A549 (cell line): ENCODE measurements at regions not wholly inside any gene's neighbourhood (a gene's known extent, or its start where the extent isn't known, plus 50 kb on each side); places are given as distances from the start of the nearest gene placed in this dataset.
A peak's percentile ranks its signal among the peaks of the same experiment; 100 is the strongest.

Experiments
- ATAC-seq, 2 experiments: fragments of 200-7000 bp in 1 of 2; fragments of >200 bp in 1 of 2; cut with Nextera tagmentation in 1 of 2; cut with Tn5 transposase in 1 of 2; 3 replicates each; pipeline versions ENCODE4 v1.8.0 to v1.9.1; 2018 to 2020; ENCODE audit warnings: mild to moderate bottlenecking in 1 of 2, moderate library complexity in 1 of 2
- CTCF ChIA-PET: fragments of 300-600 bp; sonication (Branson Sonifier 250); formaldehyde crosslinking; extraction: SDS; loops from one replicate; lab custom pipeline; 2021; ENCODE audit warnings: antibody characterized with exemption, inconsistent platforms; lab: Yijun Ruan, JAX
- POLR2A ChIA-PET: fragments of 350-600 bp; formaldehyde crosslinking; extraction: SDS; loops from one replicate; lab custom pipeline; 2021; ENCODE audit warnings: antibody characterized with exemption, inconsistent platforms; lab: Yijun Ruan, JAX
- DNase-seq, 2 experiments: peaks; one replicate each; pipeline versions ENCODE4 v3.0.0 to v3.0.0-alpha.2; 2011 to 2016; ENCODE audit warnings: low read depth in 1 of 2, low spot score in 1 of 2
- FAIRE-seq: peaks from 2 replicates; lab custom pipeline; 2011; peaks lifted over from hg19 to GRCh38; lab: Jason Lieb, UNC
- H3K27ac ChIP-seq, 2 experiments: fragments of >200 bp; sonication (Bioruptor Twin); formaldehyde crosslinking; 3 replicates each; pipeline ENCODE4 v1.5.1; 2016 to 2017
- H3K4me1 ChIP-seq: fragments of >200 bp; sonication (Bioruptor Twin); formaldehyde crosslinking; 3 replicates; pipeline ENCODE4 v1.6.1; 2016
- H3K4me2 ChIP-seq: fragments of >200 bp; sonication (Bioruptor Twin); formaldehyde crosslinking; 3 replicates; pipeline ENCODE4 v1.6.1; 2016
- H3K4me3 ChIP-seq: fragments of >200 bp; sonication (Bioruptor Twin); formaldehyde crosslinking; 3 replicates; pipeline ENCODE4 v1.5.1; 2016
- H3K9me3 ChIP-seq: fragments of >200 bp; sonication (Bioruptor Twin); formaldehyde crosslinking; 3 replicates; pipeline ENCODE4 v1.6.1; 2016
- CBX8 ChIP-seq: fragments of 200-600 bp; sonication (generic); IDR thresholded peaks from 2 replicates; pipeline ENCODE4 v1.6.1; 2016
- CHD2 ChIP-seq: fragments of 150-350 bp; IDR thresholded peaks from 2 replicates; pipeline ENCODE4 v1.6.1; 2014; ENCODE audit warnings: low read length; ENCODE audit not compliant: partially characterized antibody
- CHD4 ChIP-seq: fragments of 200-600 bp; sonication (generic); IDR thresholded peaks from 2 replicates; pipeline ENCODE4 v1.6.1; 2016; ENCODE audit warnings: antibody characterized with exemption, mild to moderate bottlenecking, borderline replicate concordance
- ESRRA ChIP-seq: fragments of 150-350 bp; IDR thresholded peaks from 2 replicates; pipeline ENCODE4 v1.6.1; 2014; ENCODE audit warnings: mild to moderate bottlenecking, low read length, borderline replicate concordance
- FOSL2 ChIP-seq, 2 experiments: fragments of 450-650 bp in 1 of 2; fragments of >200 bp in 1 of 2; sonication (Bioruptor Twin) in 1 of 2; formaldehyde crosslinking; IDR thresholded peaks; 2 replicates each; pipeline versions ENCODE4 v1.5.0 to v1.6.1; 2016 to 2020; ENCODE audit warnings: mild to moderate bottlenecking in 1 of 2, moderate library complexity in 1 of 2
- FOXS1 ChIP-seq: fragments of 250-450 bp; sonication (Bioruptor Pico); IDR thresholded peaks from 2 replicates; pipeline ENCODE4 v1.5.0; 2020; ENCODE audit warnings: mild to moderate bottlenecking, moderate library complexity
- GATA3 ChIP-seq: IDR thresholded peaks from 2 replicates; pipeline ENCODE4 v1.6.1; 2012; ENCODE audit warnings: borderline replicate concordance
- HOXB13 ChIP-seq: fragments of 250-450 bp; sonication (Bioruptor Pico); IDR thresholded peaks from 2 replicates; pipeline ENCODE4 v1.5.0; 2020; ENCODE audit warnings: low read depth, mild to moderate bottlenecking, moderate library complexity
- HOXB5 ChIP-seq: fragments of 250-450 bp; sonication (Bioruptor Pico); IDR thresholded peaks from 2 replicates; pipeline ENCODE4 v1.5.0; 2020; ENCODE audit warnings: mild to moderate bottlenecking, moderate library complexity
- JUN ChIP-seq, 2 experiments: fragments of >200 bp; sonication (Bioruptor Twin); formaldehyde crosslinking; IDR thresholded peaks; 2 replicates in 1 of 2; 3 replicates in 1 of 2; pipeline ENCODE4 v1.6.1; 2016 to 2017
- KDM1A ChIP-seq: fragments of 200-600 bp; sonication (generic); IDR thresholded peaks from 2 replicates; pipeline ENCODE4 v1.6.1; 2016; ENCODE audit warnings: low read depth, mild to moderate bottlenecking
- MAFK ChIP-seq: fragments of 450-650 bp; IDR thresholded peaks from 2 replicates; pipeline ENCODE4 v1.6.1; 2014; ENCODE audit not compliant: partially characterized antibody
- MAZ ChIP-seq: fragments of 150-350 bp; IDR thresholded peaks from 2 replicates; pipeline ENCODE4 v1.6.1; 2014; ENCODE audit warnings: antibody characterized with exemption, low read depth, low read length, borderline replicate concordance
- RARB ChIP-seq: fragments of 250-450 bp; sonication (Bioruptor Pico); IDR thresholded peaks from 2 replicates; pipeline ENCODE4 v1.8.0; 2021; ENCODE audit warnings: mild to moderate bottlenecking, moderate library complexity
- RCOR1 ChIP-seq: fragments of 150-350 bp; IDR thresholded peaks from 2 replicates; pipeline ENCODE4 v1.6.1; 2014; ENCODE audit warnings: antibody characterized with exemption, low read length, low read depth
- SMC3 ChIP-seq: fragments of >200 bp; sonication (Bioruptor Twin); formaldehyde crosslinking; IDR thresholded peaks from 3 replicates; pipeline ENCODE4 v1.6.1; 2018; ENCODE audit warnings: inconsistent platforms
- SREBF2 ChIP-seq: fragments of 450-650 bp; IDR thresholded peaks from 2 replicates; pipeline ENCODE4 v1.6.1; 2014; ENCODE audit warnings: mild to moderate bottlenecking, moderate library complexity
- TFCP2L1 ChIP-seq: fragments of 250-450 bp; sonication (Bioruptor Pico); IDR thresholded peaks from 2 replicates; pipeline ENCODE4 v1.5.0; 2021; ENCODE audit warnings: mild to moderate bottlenecking
- ZFP36 ChIP-seq: fragments of 450-650 bp; IDR thresholded peaks from 2 replicates; pipeline ENCODE4 v1.6.1; 2014; ENCODE audit warnings: borderline replicate concordance; ENCODE audit not compliant: partially characterized antibody
- WGBS: methylation state at CpG from one replicate; pipeline ENCODE4 v1.1.6; 2017; ENCODE audit errors: missing lambda C conversion rate; 5-methylcytosine and 5-hydroxymethylcytosine counted together
- TF ChIP-seq, protein P1 (sequence below): fragments of 450-650 bp; IDR thresholded peaks from 2 replicates; pipeline ENCODE4 v1.6.1; 2014; ENCODE audit warnings: antibody characterized with exemption
- TF ChIP-seq, protein P2 (sequence below): IDR thresholded peaks from 2 replicates; pipeline ENCODE4 v1.6.1; 2012; ENCODE audit warnings: low read depth, borderline replicate concordance

DNA sequence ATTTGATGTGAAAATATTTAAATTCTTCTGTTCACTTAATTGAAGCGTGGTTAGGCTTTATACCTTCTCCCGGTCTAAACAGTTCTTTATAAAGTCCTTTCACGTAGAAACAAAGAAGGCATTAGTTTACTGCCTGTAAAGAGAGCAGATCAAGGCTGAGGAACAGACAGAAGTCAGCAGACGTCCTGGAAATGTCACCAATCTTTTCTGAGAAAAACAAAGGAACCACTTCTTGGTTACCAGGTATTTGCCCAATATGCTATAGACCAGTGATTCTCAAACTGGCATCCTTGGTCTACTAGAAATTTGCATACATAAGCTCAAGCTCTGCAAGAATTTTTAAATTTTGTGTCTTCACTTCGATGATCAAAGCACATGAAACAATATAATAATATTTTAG is 89.2 kb upstream of the STK17B start (continued):
- TF ChIP-seq, protein P1, sequence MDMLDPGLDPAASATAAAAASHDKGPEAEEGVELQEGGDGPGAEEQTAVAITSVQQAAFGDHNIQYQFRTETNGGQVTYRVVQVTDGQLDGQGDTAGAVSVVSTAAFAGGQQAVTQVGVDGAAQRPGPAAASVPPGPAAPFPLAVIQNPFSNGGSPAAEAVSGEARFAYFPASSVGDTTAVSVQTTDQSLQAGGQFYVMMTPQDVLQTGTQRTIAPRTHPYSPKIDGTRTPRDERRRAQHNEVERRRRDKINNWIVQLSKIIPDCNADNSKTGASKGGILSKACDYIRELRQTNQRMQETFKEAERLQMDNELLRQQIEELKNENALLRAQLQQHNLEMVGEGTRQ, result no peak
- no peak for TF ChIP-seq FOSL2 (IDR thresholded peaks at IDR 0.05)
- no peak for TF ChIP-seq FOSL2 (CRISPR knock-in tag; IDR thresholded peaks at IDR 0.05)
- TF ChIP-seq GATA3, result no peak
- TF ChIP-seq KDM1A, result no peak

DNA sequence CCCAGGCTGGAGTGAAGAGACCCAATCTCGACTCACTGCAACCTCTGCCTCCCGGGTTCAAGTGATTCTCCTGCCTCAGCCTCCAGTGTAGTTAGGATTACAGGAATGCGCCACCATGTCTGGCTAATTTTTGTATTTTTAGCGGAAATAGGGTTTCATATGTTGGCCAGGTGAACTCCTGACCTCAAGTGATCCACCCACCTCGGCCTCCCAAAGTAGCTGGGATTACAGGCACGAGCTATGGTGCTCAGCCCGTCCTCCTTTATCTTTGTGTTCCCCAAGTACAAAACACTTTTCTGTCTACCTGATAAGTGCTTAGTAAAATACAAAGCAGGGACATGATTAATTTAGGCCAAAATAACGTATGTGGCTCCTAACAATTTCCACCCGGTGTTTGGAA is 91.2 kb upstream of the STK17B start:
- no peak for ATAC-seq
- H3K9me3 ChIP-seq, result no peaks in the 10 kb centered on the region
- peaks cover 32% of the 10 kb centered on the region for H3K4me1 ChIP-seq

DNA sequence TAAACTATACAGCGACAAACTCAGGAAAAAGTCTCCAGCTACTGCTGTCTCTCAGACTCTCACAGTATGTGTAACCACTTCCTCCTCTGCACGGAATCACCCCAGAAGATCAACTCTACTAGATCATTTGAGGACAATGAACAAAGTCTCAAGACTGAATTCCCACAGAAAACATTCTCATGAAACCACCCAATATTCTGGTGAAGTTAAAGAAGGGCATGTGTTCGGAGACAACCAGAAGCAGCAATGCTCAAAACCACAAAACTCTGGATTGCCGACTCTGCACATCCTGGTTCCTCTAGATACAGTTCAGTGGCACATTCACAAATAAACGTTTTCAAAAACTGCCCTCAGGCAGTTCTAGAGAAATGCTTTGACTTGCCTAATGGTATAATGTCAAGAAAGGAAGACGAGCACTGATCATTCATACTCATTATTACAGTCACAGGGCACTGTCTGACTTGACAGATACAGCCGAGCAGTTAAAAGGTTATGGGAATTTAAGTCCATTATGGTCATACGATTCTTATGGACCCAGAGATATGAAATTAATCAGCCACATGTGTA is 91.9 kb upstream of the STK17B start:
- Histone ChIP-seq H3K4me1 (peaks cover 32% of the 10 kb centered on the region), H3K4me3 (no peak overlapping the region), H3K9me3 (no peaks in the 10 kb centered on the region), H3K4me2 (no peak overlapping the region), H3K27ac (peak overlapping the region; percentile 1 to 21; a peak in 1 of 6 replicates)
- ATAC-seq (no peak), FAIRE-seq (no peak), DNase-seq (no peak)
- ChIA-PET POLR2A (no interaction called here), CTCF (interaction anchor here (1.0 kb wide), 1 partner anchor 23 kb away, joined by 3 read pairs; no protein-coding TSS in a partner anchor)
- TF ChIP-seq MAFK (peak; percentile 64), SREBF2 (no peak)
- WGBS, result 69% methylated on average over 8 of the region's 8 CpGs

More for the DNA sequence above, 91.2 kb upstream of the STK17B start:
- Histone ChIP-seq H3K4me2 (no peak overlapping the region), H3K4me3 (no peak overlapping the region), H3K27ac (peak overlapping the region in 1 of 2 experiments; percentile 1; a peak in 1 of 6 replicates)
- TF ChIP-seq CHD2 (no peak), RCOR1 (no peak), MAZ (no peak), HOXB5 (no peak), SREBF2 (no peak), GATA3 (no peak), ZFP36 (no peak), SMC3 (no peak), RARB (CRISPR knock-in tag) (no peak), FOXS1 (CRISPR knock-in tag) (no peak), CBX8 (no peak), ESRRA (no peak), HOXB13 (CRISPR knock-in tag) (no peak), TFCP2L1 (CRISPR knock-in tag) (no peak)
- TF ChIP-seq, protein P2, sequence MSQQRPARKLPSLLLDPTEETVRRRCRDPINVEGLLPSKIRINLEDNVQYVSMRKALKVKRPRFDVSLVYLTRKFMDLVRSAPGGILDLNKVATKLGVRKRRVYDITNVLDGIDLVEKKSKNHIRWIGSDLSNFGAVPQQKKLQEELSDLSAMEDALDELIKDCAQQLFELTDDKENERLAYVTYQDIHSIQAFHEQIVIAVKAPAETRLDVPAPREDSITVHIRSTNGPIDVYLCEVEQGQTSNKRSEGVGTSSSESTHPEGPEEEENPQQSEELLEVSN, result no peak
- ChIA-PET CTCF (interaction anchor here (1.0 kb wide), 1 partner anchor 24 kb away, joined by 3 read pairs; no protein-coding TSS in a partner anchor), POLR2A (no interaction called here)
- FAIRE-seq, result no peak
- no peak for DNase-seq
- 89% methylated on average over 9 of the region's 9 CpGs for WGBS

DNA sequence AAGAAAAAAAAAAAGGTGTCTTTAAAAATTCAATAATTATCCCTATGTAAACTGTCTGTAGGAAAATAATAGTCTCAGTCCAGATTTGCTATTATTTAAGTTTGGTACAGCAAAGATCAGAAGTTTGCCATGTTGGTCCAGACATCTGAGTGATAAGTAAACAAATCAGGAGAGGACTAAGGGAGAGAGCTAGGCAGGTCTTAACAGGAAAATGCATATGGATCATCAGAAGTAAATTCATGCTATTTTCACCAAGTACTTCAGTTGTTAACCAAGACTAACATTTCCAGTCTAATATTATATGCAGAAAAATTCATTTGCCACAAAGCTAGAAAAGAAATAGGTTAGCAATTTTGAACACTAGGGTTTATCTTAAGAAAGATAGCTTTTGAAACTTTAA is 95.0 kb upstream of the STK17B start:
- DNase-seq, result no peak
- Histone ChIP-seq H3K27ac (no peak overlapping the region; a peak in 1 of 6 replicates), H3K4me2 (no peak overlapping the region)
- no peak for ATAC-seq
- ChIA-PET CTCF (interaction anchor here (0.8 kb wide), 1 partner anchor 45 kb away, joined by 3 read pairs; no protein-coding TSS in a partner anchor), POLR2A (no interaction called here)
- no peak for FAIRE-seq
- no peak for TF ChIP-seq RCOR1
- no peak for TF ChIP-seq FOXS1 (CRISPR knock-in tag)
- TF ChIP-seq CHD4, result no peak
- no peak for TF ChIP-seq JUN (IDR thresholded peaks at IDR 0.05)
- TF ChIP-seq, all 56 proteins: peak for 0
- H3K4me1 ChIP-seq, result peaks cover 21% of the 10 kb centered on the region; the same call in 2 of the 3 replicates
- H3K4me3 ChIP-seq, result no peak overlapping the region
- H3K9me3 ChIP-seq, result no peaks in the 10 kb centered on the region
